AG09309 (cell line): ENCODE measurements at regions not wholly inside any gene's neighbourhood (a gene's known extent, or its start where the extent isn't known, plus 50 kb on each side); places are given as distances from the start of the nearest gene placed in this dataset.

Source experiments
- DNase-seq: peaks from one replicate; pipeline ENCODE4 v3.0.0-alpha.2; 2010; ENCODE audit warnings: low read depth
- H3K4me3 ChIP-seq: 2 replicates; pipeline ENCODE4 v1.5.1; 2011; ENCODE audit warnings: mild to moderate bottlenecking, low read depth, low read length, moderate library complexity; ENCODE audit not compliant: control insufficient read depth
- TF ChIP-seq, protein P1 (sequence below): IDR thresholded peaks from 2 replicates; pipeline ENCODE4 v1.5.1; 2011; ENCODE audit warnings: mild to moderate bottlenecking, low read depth, low read length, inconsistent platforms; ENCODE audit not compliant: insufficient read depth, control insufficient read depth; ENCODE audit errors: missing control alignments

DNA sequence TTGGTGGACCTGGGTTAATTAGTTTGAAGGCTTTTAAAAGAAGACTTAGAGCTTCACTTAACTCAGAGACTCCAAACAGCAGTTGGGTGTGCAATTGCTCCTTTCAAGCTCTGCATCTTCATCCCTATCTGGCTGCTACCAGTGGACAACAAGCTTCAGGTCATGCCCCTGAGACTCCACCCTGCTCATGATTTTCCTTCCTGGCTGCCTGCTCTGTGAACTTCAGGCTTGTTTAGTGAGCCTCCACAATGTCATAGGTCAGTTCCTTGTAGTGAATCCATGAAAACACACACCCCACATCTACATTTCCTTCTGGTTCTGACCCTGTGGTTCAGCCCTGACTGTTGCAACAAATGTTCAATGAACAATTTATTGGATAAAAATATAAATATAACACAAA, 61.1 kb upstream of the MARCKS start:
- TF ChIP-seq, protein P1, sequence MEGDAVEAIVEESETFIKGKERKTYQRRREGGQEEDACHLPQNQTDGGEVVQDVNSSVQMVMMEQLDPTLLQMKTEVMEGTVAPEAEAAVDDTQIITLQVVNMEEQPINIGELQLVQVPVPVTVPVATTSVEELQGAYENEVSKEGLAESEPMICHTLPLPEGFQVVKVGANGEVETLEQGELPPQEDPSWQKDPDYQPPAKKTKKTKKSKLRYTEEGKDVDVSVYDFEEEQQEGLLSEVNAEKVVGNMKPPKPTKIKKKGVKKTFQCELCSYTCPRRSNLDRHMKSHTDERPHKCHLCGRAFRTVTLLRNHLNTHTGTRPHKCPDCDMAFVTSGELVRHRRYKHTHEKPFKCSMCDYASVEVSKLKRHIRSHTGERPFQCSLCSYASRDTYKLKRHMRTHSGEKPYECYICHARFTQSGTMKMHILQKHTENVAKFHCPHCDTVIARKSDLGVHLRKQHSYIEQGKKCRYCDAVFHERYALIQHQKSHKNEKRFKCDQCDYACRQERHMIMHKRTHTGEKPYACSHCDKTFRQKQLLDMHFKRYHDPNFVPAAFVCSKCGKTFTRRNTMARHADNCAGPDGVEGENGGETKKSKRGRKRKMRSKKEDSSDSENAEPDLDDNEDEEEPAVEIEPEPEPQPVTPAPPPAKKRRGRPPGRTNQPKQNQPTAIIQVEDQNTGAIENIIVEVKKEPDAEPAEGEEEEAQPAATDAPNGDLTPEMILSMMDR = no peak
- H3K4me3 ChIP-seq = no peak overlapping the region
- DNase-seq = no peak

DNA sequence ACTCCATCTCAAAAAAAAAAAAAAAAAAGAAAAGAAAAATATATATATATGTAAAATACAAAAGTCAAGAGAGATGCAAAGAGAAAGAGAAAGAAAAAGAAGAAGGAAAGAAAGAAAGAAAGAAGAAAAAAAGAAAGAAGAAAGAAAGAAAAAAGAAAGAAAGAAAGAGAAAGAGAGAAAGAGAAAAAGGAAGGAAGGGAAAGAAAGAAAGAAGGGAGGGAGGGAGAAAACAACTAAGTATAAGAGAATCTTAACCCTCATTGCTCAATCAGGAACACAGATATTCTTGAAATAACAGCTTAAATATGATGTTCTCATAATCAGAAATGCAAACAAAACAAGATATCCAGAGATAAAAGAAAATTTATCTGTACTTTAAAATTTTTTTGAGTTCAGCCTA, 54.4 kb upstream of the MARCKS start:
- no peak overlapping the region for H3K4me3 ChIP-seq
- TF ChIP-seq, protein P1 = no peak
- no peak for DNase-seq

DNA sequence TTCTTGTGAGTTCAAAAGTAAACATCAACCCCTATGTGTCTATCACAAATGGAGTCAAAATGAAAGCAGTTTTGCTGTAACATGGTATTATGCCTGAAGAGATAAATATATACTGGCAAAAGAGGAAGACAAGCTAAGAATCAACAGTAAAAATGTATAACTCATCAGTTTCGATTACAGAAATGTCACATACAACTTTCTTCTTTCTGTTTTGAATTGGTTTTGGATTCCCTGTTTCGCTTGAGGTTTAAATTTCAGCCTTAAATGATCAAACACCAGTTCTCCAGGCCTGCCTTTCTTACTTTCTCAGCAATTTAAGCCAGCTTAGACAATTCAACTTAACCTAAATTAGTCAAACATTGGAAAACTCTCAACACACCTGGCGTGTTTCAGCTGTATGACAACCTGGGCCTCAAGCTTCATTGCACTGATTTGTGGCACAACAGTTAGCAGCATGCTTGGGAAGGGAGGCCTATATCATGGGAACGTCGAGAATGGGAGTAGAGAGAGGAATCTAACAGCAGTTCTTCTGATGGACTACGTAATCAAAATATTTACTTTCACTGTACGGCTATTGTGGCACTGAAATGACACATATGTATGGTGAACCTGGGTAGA, 51.9 kb upstream of the MARCKS start:
- TF ChIP-seq, protein P1 = no peak
- no peak for DNase-seq
- no peak overlapping the region for H3K4me3 ChIP-seq

DNA sequence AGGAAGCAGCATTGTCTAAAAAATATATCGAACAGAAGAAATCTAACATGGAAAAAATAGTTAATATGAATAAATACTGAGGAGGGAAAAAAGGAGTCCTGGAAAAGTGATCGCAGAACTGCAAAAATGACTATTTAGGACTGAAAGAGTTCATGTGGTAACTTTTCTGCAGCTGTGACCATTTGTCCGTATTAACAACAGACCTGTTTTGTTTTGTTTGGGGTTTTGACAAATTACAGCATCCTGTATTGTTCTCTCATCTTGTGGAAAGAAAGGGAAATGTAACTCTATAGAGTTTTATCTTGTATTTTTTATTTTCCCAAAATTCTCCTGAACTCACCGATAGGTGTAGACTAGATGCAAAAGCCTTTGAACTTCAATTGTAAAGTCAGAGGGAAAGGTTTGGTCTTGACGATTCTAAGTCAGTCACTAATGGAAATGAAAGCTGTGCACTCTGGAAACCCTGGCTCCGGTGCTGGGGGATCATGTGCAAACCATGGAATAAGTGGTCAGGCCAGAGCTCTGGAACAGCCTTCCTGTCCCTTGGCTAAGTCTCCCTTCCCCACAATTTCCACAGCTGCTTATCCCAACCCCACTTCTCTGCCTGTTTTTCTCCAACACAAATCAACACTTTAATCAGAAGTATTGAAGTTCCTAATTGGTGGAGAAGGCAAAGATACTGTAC, 51.2 kb upstream of the MARCKS start:
- TF ChIP-seq, protein P1 = no peak
- no peak overlapping the region for H3K4me3 ChIP-seq
- DNase-seq = no peak
